BJ (cell line): ENCODE measurements at regions not wholly inside any gene's neighbourhood (a gene's known extent, or its start where the extent isn't known, plus 50 kb on each side); places are given as distances from the start of the nearest gene placed in this dataset.
"Not testable (repeated sequence)": the region's sequence is repeated elsewhere in the genome, so short reads cannot be mapped to it uniquely, and the experiment has no call there.

ENCODE experiments used
- CTCF ChIA-PET: fragments of 350-600 bp; formaldehyde crosslinking; extraction: SDS; loops from one replicate; lab custom pipeline; 2021; ENCODE audit warnings: antibody characterized with exemption, inconsistent platforms; lab: Yijun Ruan, JAX
- POLR2A ChIA-PET: fragments of 300-600 bp; sonication (Branson Sonifier 250); formaldehyde crosslinking; extraction: SDS; loops from one replicate; lab custom pipeline; 2021; ENCODE audit warnings: antibody characterized with exemption; lab: Charles Lee
- DNase-seq: peaks from one replicate; pipeline ENCODE4 v3.0.0-alpha.2; 2011; ENCODE audit warnings: low read depth
- H3K27me3 ChIP-seq: 2 replicates; pipeline ENCODE4 v1.6.0; 2011; ENCODE audit warnings: low read length; ENCODE audit not compliant: control insufficient read depth, insufficient read depth
- H3K36me3 ChIP-seq: 2 replicates; pipeline ENCODE4 v1.5.1; 2011; ENCODE audit warnings: low read length; ENCODE audit not compliant: control insufficient read depth, insufficient read depth
- H3K4me3 ChIP-seq: 2 replicates; pipeline ENCODE4 v1.5.1; 2011; ENCODE audit warnings: low read depth, mild to moderate bottlenecking, control low read depth, low read length
- TF ChIP-seq, protein P1 (sequence below): IDR thresholded peaks from 2 replicates; pipeline ENCODE4 v1.5.1; 2011; ENCODE audit warnings: low read depth, mild to moderate bottlenecking, control low read depth, inconsistent platforms, low read length, moderate library complexity; ENCODE audit not compliant: insufficient read depth

DNA sequence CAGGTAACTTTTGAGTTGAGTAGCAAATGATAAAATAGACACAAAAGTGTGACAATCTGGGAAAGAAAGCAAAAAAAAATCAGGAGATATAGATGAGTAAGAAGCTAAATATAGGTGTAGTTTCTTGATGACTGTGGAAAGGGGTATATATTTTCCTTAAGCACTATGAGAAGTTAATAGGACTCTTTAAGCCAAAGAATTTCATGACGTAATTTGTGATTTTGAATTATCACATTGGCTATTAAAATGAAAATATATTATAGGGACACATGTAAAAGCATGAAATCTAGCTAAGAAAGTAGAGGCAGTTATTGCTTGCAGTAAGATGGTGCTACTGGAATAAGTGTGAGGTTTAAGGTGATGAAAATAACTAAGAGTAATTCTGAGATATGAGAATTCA is 759.1 kb downstream of the KCNT2 start:
- Histone ChIP-seq H3K4me3 (no peak overlapping the region), H3K27me3 (no peaks in the 10 kb centered on the region), H3K36me3 (no peaks in the 10 kb centered on the region)
- DNase-seq: no peak
- ChIA-PET CTCF (interaction anchor here (1.0 to 1.3 kb wide), 2 partner anchors 9 to 14 kb away, joined by 3 to 4 read pairs; no protein-coding TSS in a partner anchor), POLR2A (no interaction called here)
- TF ChIP-seq, protein P1, sequence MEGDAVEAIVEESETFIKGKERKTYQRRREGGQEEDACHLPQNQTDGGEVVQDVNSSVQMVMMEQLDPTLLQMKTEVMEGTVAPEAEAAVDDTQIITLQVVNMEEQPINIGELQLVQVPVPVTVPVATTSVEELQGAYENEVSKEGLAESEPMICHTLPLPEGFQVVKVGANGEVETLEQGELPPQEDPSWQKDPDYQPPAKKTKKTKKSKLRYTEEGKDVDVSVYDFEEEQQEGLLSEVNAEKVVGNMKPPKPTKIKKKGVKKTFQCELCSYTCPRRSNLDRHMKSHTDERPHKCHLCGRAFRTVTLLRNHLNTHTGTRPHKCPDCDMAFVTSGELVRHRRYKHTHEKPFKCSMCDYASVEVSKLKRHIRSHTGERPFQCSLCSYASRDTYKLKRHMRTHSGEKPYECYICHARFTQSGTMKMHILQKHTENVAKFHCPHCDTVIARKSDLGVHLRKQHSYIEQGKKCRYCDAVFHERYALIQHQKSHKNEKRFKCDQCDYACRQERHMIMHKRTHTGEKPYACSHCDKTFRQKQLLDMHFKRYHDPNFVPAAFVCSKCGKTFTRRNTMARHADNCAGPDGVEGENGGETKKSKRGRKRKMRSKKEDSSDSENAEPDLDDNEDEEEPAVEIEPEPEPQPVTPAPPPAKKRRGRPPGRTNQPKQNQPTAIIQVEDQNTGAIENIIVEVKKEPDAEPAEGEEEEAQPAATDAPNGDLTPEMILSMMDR: no peak

DNA sequence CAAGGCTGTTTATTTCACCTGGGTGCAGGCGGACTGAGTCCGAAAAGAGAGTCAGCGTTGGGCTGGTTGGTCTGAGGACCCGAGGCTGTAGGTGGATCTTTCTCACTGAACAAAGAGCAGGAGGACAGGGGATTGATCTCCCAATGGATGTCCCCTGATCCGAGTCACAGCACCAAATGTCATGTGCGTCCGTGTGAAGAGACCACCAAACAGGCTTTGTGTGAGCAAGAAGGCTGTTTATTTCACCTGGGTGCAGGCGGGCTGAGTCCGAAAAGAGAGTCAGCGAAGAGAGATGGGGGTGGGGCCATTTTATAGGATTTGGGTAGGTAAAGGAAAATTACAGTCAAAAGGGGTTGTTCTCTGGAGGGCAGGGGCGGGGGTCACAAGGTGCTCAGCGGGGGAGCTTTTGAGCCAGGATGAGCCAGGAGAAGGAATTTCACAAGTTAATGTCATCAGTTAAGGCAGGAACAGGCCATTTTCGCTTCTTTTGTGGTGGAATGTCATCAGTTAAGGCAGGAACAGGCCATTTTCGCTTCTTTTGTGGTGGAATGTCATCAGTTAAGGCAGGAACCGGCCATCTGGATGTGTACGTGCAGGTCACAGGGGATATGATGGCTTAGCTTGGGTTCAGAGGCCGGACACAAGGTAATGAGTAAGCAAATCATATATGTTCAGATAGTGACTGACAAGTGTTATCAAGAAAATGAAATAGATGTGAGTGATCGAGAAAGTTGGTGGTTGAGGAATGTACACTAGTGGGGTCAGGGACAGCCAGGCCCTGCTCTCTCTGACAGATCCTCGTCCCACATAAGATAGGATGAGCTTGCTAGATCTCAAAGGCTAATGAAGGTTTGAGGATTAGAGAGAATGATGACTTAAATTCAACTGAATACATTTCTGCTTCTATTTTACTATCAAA is 760.0 kb downstream of the KCNT2 start:
- CTCF ChIA-PET: interaction anchor here (1.0 to 1.3 kb wide), 2 partner anchors 8 to 13 kb away, joined by 3 to 4 read pairs; no protein-coding TSS in a partner anchor
- H3K27me3 ChIP-seq, POLR2A ChIA-PET, H3K36me3 ChIP-seq, DNase-seq, H3K4me3 ChIP-seq: not testable (repeated sequence)

DNA sequence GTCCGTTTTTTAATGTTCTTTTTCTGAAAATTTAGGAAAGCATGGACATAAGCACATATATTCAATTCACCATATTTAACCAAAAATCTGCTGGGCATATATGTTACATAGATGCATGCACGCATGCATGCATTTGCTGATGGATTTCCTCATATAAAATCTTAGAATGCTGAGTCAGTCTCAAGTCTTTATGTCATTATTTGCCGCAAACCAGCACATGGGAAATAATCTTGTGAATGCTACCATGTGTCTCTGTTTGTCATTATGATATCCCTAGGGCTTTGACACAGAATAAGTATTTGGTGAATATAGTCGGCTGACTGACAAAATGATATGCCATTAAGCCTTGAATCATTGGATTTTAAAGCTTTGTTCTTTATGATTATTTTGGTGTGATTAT is 776.5 kb downstream of the KCNT2 start:
- POLR2A ChIA-PET: no interaction called here
- CTCF ChIA-PET: no interaction called here
- no peak for DNase-seq
- H3K27me3 ChIP-seq: no peaks in the 10 kb centered on the region
- no peak overlapping the region for H3K4me3 ChIP-seq
- H3K36me3 ChIP-seq: no peaks in the 10 kb centered on the region
- TF ChIP-seq, protein P1: no peak

DNA sequence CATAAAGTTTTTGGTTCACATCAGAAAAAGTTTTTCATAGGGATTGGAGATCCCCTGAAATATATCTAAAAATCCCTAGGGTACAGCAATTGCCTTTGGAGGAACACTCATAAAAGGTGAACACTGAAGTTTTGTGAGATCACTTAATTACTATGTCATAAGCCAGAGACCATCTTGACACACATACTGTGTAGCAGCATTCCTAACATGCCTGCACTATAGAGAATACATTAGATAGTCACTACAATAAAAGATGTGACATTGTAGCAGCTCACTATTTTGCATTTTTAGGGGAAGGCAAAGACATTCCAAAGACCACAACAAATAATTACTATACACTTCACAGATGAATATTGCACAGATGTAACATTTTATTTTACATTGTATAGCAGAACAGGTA is 779.9 kb downstream of the KCNT2 start:
- no peaks in the 10 kb centered on the region for H3K36me3 ChIP-seq
- TF ChIP-seq, protein P1: no peak
- POLR2A ChIA-PET: no interaction called here
- H3K4me3 ChIP-seq: no peak overlapping the region
- DNase-seq: no peak
- H3K27me3 ChIP-seq: no peaks in the 10 kb centered on the region
- CTCF ChIA-PET: no interaction called here

DNA sequence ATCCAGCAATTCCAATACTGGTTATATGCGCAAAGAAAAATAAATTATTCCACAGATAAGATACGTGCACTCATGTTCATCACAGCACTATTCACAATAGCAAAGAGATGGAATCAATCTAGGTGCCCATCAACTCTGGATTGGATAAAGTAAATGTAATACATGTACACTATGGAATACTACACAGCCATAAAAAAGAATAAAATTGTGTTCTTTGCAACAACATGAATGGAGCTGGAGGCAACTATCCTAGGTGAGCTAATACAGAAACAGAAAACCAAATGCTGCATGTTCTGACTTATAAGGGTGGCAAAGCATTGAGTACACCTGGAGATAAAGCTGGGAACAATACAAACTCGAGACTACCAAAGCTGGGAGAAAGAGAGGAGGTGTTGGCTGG is 787.3 kb downstream of the KCNT2 start:
- TF ChIP-seq, protein P1: no peak
- no peaks in the 10 kb centered on the region for H3K36me3 ChIP-seq
- POLR2A ChIA-PET: no interaction called here
- H3K27me3 ChIP-seq: no peaks in the 10 kb centered on the region
- no peak for DNase-seq
- no peak overlapping the region for H3K4me3 ChIP-seq
- CTCF ChIA-PET: no interaction called here
